H9 (cell line): ENCODE measurements at regions not wholly inside any gene's neighbourhood (a gene's known extent, or its start where the extent isn't known, plus 50 kb on each side); places are given as distances from the start of the nearest gene placed in this dataset.
A peak's percentile ranks its signal among the peaks of the same experiment; 100 is the strongest.

Source experiments
- DNase-seq: peaks from one replicate; pipeline ENCODE4 v3.0.0-alpha.2; 2017
- H2AFZ ChIP-seq: one replicate; pipeline ENCODE4 v1.6.1; 2013; ENCODE audit warnings: mild to moderate bottlenecking, low read length, control low read depth, moderate library complexity
- H2AK5ac ChIP-seq: 2 replicates; pipeline ENCODE4 v1.6.1; 2013; ENCODE audit warnings: low read length, control low read depth, mixed read lengths; ENCODE audit not compliant: insufficient read length
- H2BK120ac ChIP-seq: one replicate; pipeline ENCODE4 v1.6.1; 2013; ENCODE audit warnings: low read depth, mild to moderate bottlenecking, low read length, control low read depth, inconsistent platforms; ENCODE audit not compliant: poor library complexity, severe bottlenecking
- H2BK12ac ChIP-seq: 2 replicates; pipeline ENCODE4 v1.6.1; 2013; ENCODE audit warnings: low read length, control low read depth, mixed read lengths, low read depth; ENCODE audit not compliant: insufficient read length
- H2BK15ac ChIP-seq: 2 replicates; pipeline ENCODE4 v1.6.1; 2013; ENCODE audit warnings: low read depth, low read length, control low read depth
- H2BK20ac ChIP-seq: one replicate; pipeline ENCODE4 v1.6.1; 2013; ENCODE audit warnings: low read depth, mild to moderate bottlenecking, low read length, control low read depth, inconsistent platforms; ENCODE audit not compliant: poor library complexity, severe bottlenecking
- H2BK5ac ChIP-seq: 2 replicates; pipeline ENCODE4 v1.6.1; 2013; ENCODE audit warnings: low read length, control low read depth, mixed read lengths; ENCODE audit not compliant: insufficient read length
- H3K14ac ChIP-seq: 2 replicates; pipeline ENCODE4 v1.6.1; 2013; ENCODE audit warnings: low read length, control low read depth; ENCODE audit not compliant: insufficient read depth
- H3K18ac ChIP-seq: 2 replicates; pipeline ENCODE4 v1.6.1; 2013; ENCODE audit warnings: low read depth, mild to moderate bottlenecking, mixed read lengths, low read length, control low read depth; ENCODE audit not compliant: insufficient read length
- H3K23ac ChIP-seq: 2 replicates; pipeline ENCODE4 v1.6.1; 2013; ENCODE audit warnings: low read length, control low read depth, mixed read lengths, low read depth; ENCODE audit not compliant: insufficient read length
- H3K23me2 ChIP-seq: 2 replicates; pipeline ENCODE4 v1.6.1; 2013; ENCODE audit warnings: low read depth, mild to moderate bottlenecking, mixed read lengths, low read length, control low read depth; ENCODE audit not compliant: insufficient read length, poor library complexity, severe bottlenecking
- H3K27ac ChIP-seq: 2 replicates; pipeline ENCODE4 v1.5.1; 2013; ENCODE audit warnings: low read length, control low read depth, mixed read lengths, low read depth; ENCODE audit not compliant: insufficient read length
- H3K27me3 ChIP-seq: 2 replicates; pipeline ENCODE4 v1.6.1; 2013; ENCODE audit warnings: low read length, control low read depth, inconsistent platforms; ENCODE audit not compliant: insufficient read depth
- H3K4ac ChIP-seq: 2 replicates; pipeline ENCODE4 v1.6.1; 2013; ENCODE audit warnings: low read depth, mild to moderate bottlenecking, control low read depth, inconsistent platforms, low read length, moderate library complexity
- H3K4me1 ChIP-seq: 2 replicates; pipeline ENCODE4 v1.6.1; 2013; ENCODE audit warnings: low read length, control low read depth, inconsistent platforms; ENCODE audit not compliant: insufficient read depth
- H3K4me2 ChIP-seq: 2 replicates; pipeline ENCODE4 v1.6.1; 2013; ENCODE audit warnings: low read length, control low read depth, mixed read lengths; ENCODE audit not compliant: insufficient read length, insufficient read depth
- H3K56ac ChIP-seq: 2 replicates; pipeline ENCODE4 v1.6.1; 2013; ENCODE audit warnings: low read depth, mild to moderate bottlenecking, mixed read lengths, low read length, control low read depth; ENCODE audit not compliant: insufficient read length
- H3K79me1 ChIP-seq: 2 replicates; pipeline ENCODE4 v1.6.1; 2013; ENCODE audit warnings: low read depth, mild to moderate bottlenecking, moderate library complexity, low read length, control low read depth, inconsistent platforms; ENCODE audit not compliant: insufficient read depth, poor library complexity, severe bottlenecking
- H3K79me2 ChIP-seq: 2 replicates; pipeline ENCODE4 v1.6.1; 2013; ENCODE audit warnings: low read length, control low read depth, inconsistent platforms; ENCODE audit not compliant: insufficient read depth
- H3K9ac ChIP-seq: 2 replicates; pipeline ENCODE4 v1.6.1; 2013; ENCODE audit warnings: low read length, control low read depth, mixed read lengths; ENCODE audit not compliant: insufficient read length; ENCODE audit errors: extremely low read depth
- H3K9me3 ChIP-seq: one replicate; pipeline ENCODE4 v1.6.1; 2013; ENCODE audit warnings: low read depth, low read length, inconsistent platforms; ENCODE audit not compliant: control insufficient read depth
- H3T11ph ChIP-seq: one replicate; pipeline ENCODE4 v1.6.1; 2013; ENCODE audit warnings: mild to moderate bottlenecking, low read length, control low read depth, inconsistent platforms
- H4K20me1 ChIP-seq: one replicate; pipeline ENCODE4 v1.6.1; 2013; ENCODE audit not compliant: control insufficient read depth, insufficient read length, insufficient read depth
- H4K5ac ChIP-seq: 2 replicates; pipeline ENCODE4 v1.6.1; 2013; ENCODE audit warnings: low read depth, mild to moderate bottlenecking, mixed read lengths, low read length, control low read depth; ENCODE audit not compliant: insufficient read length
- H4K8ac ChIP-seq: replicated peaks from 2 replicates; pipeline ENCODE4 v1.6.1; 2013; ENCODE audit warnings: low read length, control low read depth, mixed read lengths, low read depth; ENCODE audit not compliant: insufficient read length
- H4K91ac ChIP-seq: 2 replicates; pipeline ENCODE4 v1.6.1; 2013; ENCODE audit warnings: low read depth, mild to moderate bottlenecking, moderate library complexity, mixed read lengths, low read length, control low read depth; ENCODE audit not compliant: insufficient read length
- H3K27ac Mint-ChIP-seq, 3 experiments: 2 replicates in 2 of 3; 3 replicates in 1 of 3; pipeline ENCODE4 v1.8.0; 2020 to 2021; ENCODE audit warnings: mixed read lengths in 3 of 3, mild to moderate bottlenecking in 1 of 3, moderate library complexity in 1 of 3
- H3K27me3 Mint-ChIP-seq: 2 replicates; pipeline ENCODE4 v1.8.0; 2021; ENCODE audit warnings: low read depth, mild to moderate bottlenecking, moderate library complexity, mixed read lengths
- H3K36me3 Mint-ChIP-seq, 3 experiments: 2 replicates in 2 of 3; 3 replicates in 1 of 3; pipeline ENCODE4 v1.8.0; 2020 to 2021; ENCODE audit warnings: low read depth in 3 of 3, mixed read lengths in 3 of 3; ENCODE audit not compliant: insufficient read depth in 1 of 3
- H3K4me1 Mint-ChIP-seq, 2 experiments: 2 replicates each; pipeline ENCODE4 v1.8.0; 2020; ENCODE audit warnings: mixed read lengths in 2 of 2
- H3K4me3 Mint-ChIP-seq, 2 experiments: 2 replicates in 1 of 2; 3 replicates in 1 of 2; pipeline ENCODE4 v1.8.0; 2020 to 2021; ENCODE audit warnings: mild to moderate bottlenecking in 2 of 2, mixed read lengths in 2 of 2, moderate library complexity in 1 of 2
- H3K9me3 Mint-ChIP-seq, 2 experiments: 2 replicates in 1 of 2; 3 replicates in 1 of 2; pipeline ENCODE4 v1.8.0; 2020; ENCODE audit warnings: mild to moderate bottlenecking in 2 of 2, mixed read lengths in 2 of 2, moderate library complexity in 1 of 2
- WGBS: extraction: QIAGEN DNeasy Blood & Tissue Kit; methylation state at CpG from one replicate; pipeline ENCODE4 v1.1.7; 2013; ENCODE audit warnings: missing lambda C conversion rate, low lambda C conversion rate, mixed read lengths; ENCODE audit not compliant: insufficient read length; ENCODE audit errors: extremely low coverage; 5-methylcytosine and 5-hydroxymethylcytosine counted together
- TF ChIP-seq, protein P1 (sequence below): fragments of 200-600 bp; sonication (generic); conservative IDR thresholded peaks from 3 replicates; pipeline ENCODE4 v1.8.0; 2021; ENCODE audit warnings: antibody characterized with exemption, mild to moderate bottlenecking

DNA sequence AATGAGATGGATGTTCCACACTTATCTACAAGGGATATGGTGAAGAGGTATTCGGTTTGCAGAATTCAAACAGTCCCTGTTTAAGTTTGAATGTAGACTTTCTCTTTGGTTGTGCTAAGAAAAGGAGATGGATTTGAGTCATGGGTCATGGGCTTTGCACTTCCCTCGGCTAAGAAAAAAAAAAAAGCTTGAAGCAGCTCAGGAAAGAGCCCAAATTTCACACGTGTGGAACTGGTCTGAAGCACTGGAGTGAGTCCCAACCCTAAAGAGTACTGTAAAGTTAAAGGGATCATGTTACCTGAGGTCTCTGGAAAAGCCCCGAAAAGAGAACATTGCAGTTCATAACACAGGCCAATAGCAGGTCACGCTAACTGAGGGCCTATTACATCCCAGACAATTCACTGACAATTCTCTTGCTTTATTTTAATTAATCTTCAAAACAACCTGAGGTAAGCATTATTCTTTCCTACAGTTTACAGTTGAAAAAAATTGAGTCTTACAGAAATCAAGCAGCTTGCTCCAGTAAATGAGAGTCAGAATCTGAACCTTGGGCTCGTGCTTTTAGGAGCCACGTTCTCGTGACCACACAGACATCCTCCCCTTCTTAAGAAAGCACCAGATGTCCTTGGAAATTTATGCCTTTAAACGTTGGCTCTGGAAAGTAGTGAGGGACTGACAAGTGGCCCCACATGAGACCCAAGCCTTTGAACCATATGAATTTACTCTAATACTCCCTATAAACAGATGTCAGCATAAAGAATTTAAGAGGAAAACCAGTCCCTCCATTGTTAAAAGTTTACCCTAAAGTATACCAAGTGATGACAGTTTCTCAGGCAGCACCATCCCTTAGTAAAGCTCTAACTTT, 89.3 kb downstream of the MAD2L1 start:
- Histone ChIP-seq H3K18ac (no peak overlapping the region), H2AK5ac (no peak overlapping the region), H3K9ac (no peak overlapping the region), H3K23ac (no peak overlapping the region), H2BK12ac (no peak overlapping the region), H3K4me1 (peaks cover 2% of the 10 kb centered on the region), H3K4me2 (no peak overlapping the region), H3K4ac (no peak overlapping the region), H4K20me1 (no peaks in the 10 kb centered on the region), H3K79me2 (no peaks in the 10 kb centered on the region), H2AFZ (no peak overlapping the region), H3T11ph (no peak overlapping the region), H2BK15ac (no peak overlapping the region), H3K79me1 (no peaks in the 10 kb centered on the region), H4K91ac (no peak overlapping the region), H3K27ac (no peak overlapping the region), H3K56ac (no peak overlapping the region), H3K9me3 (no peaks in the 10 kb centered on the region), H2BK5ac (no peak overlapping the region), H3K14ac (no peak overlapping the region), H3K23me2 (no peaks in the 10 kb centered on the region), H4K5ac (no peak overlapping the region), H3K27me3 (no peaks in the 10 kb centered on the region), H2BK20ac (no peak overlapping the region), H4K8ac (no peak overlapping the region), H2BK120ac (no peak overlapping the region)
- H3K36me3 Mint-ChIP-seq, result no peaks in the 10 kb centered on the region
- DNase-seq, result no peak
- no peaks in the 10 kb centered on the region for H3K9me3 Mint-ChIP-seq
- no peak overlapping the region for H3K4me3 Mint-ChIP-seq
- 0 out of 7 replicates have a peak overlapping the region, but pooled peaks of 1 of the 3 experiments have one; percentile 30 for H3K27ac Mint-ChIP-seq
- no peaks in the 10 kb centered on the region for H3K27me3 Mint-ChIP-seq
- peaks cover 0 to 14% of the 10 kb centered on the region in 2 experiments; a peak in 2 of 4 replicates for H3K4me1 Mint-ChIP-seq
- TF ChIP-seq, protein P1, sequence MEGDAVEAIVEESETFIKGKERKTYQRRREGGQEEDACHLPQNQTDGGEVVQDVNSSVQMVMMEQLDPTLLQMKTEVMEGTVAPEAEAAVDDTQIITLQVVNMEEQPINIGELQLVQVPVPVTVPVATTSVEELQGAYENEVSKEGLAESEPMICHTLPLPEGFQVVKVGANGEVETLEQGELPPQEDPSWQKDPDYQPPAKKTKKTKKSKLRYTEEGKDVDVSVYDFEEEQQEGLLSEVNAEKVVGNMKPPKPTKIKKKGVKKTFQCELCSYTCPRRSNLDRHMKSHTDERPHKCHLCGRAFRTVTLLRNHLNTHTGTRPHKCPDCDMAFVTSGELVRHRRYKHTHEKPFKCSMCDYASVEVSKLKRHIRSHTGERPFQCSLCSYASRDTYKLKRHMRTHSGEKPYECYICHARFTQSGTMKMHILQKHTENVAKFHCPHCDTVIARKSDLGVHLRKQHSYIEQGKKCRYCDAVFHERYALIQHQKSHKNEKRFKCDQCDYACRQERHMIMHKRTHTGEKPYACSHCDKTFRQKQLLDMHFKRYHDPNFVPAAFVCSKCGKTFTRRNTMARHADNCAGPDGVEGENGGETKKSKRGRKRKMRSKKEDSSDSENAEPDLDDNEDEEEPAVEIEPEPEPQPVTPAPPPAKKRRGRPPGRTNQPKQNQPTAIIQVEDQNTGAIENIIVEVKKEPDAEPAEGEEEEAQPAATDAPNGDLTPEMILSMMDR, result no peak
- WGBS, result no CpG with 5 or more reads among the region's 9 CpGs
